LNCAP (cell line): ENCODE measurements at regions not wholly inside any gene's neighbourhood (a gene's known extent, or its start where the extent isn't known, plus 50 kb on each side); places are given as distances from the start of the nearest gene placed in this dataset.

Experiments
- CTCF ChIP-seq: fragments of 450-650 bp; IDR thresholded peaks from 2 replicates; pipeline ENCODE4 v1.5.1; 2017; ENCODE audit warnings: mild to moderate bottlenecking

DNA sequence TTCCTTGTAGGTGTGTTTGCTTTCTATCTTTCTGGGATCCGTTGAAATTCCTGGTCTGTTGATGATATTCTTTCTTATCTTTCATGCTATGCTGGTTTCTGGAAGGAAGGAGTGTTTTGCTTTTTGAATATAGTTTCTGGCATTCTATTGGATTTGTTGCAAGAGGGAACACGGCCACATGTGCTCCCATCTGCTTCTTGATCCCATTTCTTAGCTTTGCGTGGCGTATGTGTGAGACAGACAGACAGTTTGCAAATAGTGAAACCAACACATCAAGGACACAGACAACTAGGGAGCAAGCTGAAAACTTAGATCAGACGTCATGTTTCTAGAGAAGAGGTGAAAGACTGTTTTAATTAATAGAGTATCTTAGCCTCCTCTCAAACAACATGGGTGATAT lies 261.9 kb upstream of the PUDP start:
- no peak for TF ChIP-seq CTCF

GRCh38 chrX:7399373-7399772 lies 251.4 kb upstream of the PUDP start:
- TF ChIP-seq CTCF: no peak

- TF ChIP-seq CTCF: no peak
Observed at GRCh38 chrX:7390441-7390840, 242.5 kb upstream of the PUDP start.

GRCh38 chrX:7389576-7389975 lies 241.6 kb upstream of the PUDP start:
- TF ChIP-seq CTCF: no peak

DNA sequence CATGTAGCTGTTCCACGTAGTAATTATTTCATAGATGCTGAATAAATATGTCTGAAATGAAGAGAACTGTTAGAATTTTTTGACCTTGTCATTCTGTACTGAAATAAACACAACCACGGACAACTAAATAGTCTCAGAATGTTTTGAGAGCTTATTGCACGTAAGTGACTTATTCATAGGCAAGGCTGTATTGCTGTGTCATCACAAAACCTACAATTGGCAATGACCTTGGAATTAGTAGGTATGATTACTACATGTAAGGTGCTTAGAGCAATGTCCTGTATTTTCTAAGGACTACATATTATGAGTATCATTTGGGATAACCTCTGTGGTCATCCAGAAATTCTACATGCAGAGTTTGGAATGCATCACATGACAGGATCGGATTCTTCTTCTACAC lies 237.2 kb upstream of the PUDP start:
- TF ChIP-seq CTCF: no peak

GRCh38 chrX:7378406-7378805 lies 230.5 kb upstream of the PUDP start:
- TF ChIP-seq CTCF: no peak

GRCh38 chrX:7372825-7373525 lies 225.0 kb upstream of the PUDP start:
- TF ChIP-seq CTCF: no peak

- TF ChIP-seq CTCF: no peak
Observed at GRCh38 chrX:7362111-7362510, 214.2 kb upstream of the PUDP start.
